Erythroblast (primary cell): ENCODE measurements at regions not wholly inside any gene's neighbourhood (a gene's known extent, or its start where the extent isn't known, plus 50 kb on each side); places are given as distances from the start of the nearest gene placed in this dataset.
A peak's percentile ranks its signal among the peaks of the same experiment; 100 is the strongest.

Experiments used
- DNase-seq, 2 experiments: peaks; one replicate each; lab custom pipeline; 2025; lab: John Stamatoyannopoulos, UW
- GATA1 ChIP-seq: IDR thresholded peaks from 2 replicates; pipeline ENCODE4 v1.6.1; 2011; ENCODE audit warnings: low read depth, mild to moderate bottlenecking, control low read depth, low read length, moderate library complexity
- POLR2A ChIP-seq: IDR thresholded peaks from 2 replicates; pipeline ENCODE4 v1.6.1; 2011; ENCODE audit warnings: mild to moderate bottlenecking, low read length

- TF ChIP-seq POLR2A (no peak), GATA1 (no peak)
- no peak for DNase-seq
These were observed 199.8 kb downstream of the RBM19 start for GRCh38 chr12:113766131-113766878.

- DNase-seq, result no peak
- TF ChIP-seq POLR2A (no peak), GATA1 (no peak)
These were observed 201.5 kb downstream of the RBM19 start for GRCh38 chr12:113764661-113765060.

DNA sequence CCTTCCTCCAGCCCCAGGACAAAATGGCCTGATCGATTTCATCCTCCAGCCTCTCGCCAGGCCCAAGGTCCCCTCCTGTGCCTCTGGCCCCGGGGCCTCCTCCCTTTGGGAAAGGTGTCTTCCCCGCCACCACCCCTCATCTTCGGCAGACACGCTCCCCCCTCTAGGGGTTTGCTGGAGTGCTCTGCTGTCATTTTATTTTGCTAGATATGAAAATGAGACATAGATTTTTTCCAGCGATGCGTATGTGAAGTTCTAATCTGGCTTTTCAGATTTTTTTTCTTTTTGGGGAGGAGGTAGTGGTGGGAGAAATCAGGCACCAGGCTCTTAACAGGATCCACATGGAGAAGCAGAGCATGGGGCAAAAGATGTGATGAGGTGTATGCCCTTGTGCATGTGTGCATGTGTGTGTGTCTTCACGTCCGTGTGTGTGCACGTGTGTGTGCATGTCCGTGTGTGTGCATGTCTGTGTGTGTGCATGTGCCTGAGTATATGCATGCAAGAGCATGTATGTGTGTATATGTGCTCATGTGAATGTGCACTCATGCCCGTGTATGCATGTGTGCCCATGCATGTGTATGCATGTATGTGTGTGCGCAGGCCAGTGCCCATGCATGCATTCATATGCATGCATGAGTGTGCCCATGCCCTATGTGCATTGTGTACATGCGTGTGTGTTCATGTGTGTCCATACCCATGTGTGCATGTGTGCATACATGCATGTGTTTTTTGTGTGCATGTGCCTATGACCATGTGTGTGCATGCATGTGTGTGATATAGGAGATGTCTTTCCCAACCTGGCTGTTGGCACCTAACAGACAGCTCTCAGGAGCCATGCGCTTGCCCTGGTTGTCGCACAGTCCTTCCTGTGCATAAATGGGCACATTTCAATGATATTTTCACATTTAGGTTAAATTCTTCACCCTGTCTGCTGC is 203.0 kb downstream of the RBM19 start:
- DNase-seq, result no peak
- TF ChIP-seq GATA1, result no peak
- TF ChIP-seq POLR2A, result no peak

DNA sequence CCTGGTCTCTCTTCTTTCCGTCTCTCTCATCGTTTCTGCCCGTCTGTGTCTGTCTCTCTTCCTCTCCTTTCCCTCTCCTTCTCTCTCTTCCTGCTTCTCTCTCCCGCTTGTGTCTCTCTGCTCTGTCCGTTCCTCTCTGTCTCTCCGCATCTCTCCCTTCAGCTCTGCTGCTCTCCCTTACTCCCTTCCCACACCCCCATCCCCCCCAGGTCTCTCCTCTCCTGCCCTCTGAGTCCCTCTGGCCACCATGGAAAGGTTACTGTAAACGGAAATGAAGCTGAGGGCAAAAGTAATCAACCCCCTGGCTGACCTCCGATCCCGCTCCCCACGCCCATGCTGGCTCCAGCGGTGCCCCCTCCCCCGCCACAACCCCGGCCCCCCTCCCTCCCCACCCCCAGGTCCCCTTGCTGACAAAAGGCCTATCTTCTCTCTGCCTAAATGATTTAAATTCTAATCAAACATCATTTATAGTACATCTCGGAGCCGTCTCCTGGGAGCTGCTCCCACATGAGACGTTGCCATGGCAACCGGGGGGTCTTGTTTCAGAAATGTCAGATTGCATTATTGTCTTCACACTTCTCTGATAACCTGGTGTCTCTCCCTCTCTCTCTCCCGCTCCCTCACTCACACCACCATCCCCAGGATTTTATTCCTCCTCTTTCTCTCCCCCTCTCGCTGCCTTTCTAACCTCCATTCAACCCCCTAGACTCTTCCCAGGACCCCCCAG is 203.8 kb downstream of the RBM19 start:
- TF ChIP-seq GATA1 (no peak), POLR2A (no peak)

GRCh38 chr12:113759135-113759534 is 207.0 kb downstream of the RBM19 start:
- no peak for TF ChIP-seq POLR2A
- DNase-seq, result no peak

More for the DNA sequence above, 203.8 kb downstream of the RBM19 start:
- DNase-seq, result no peak

GRCh38 chr12:113758165-113758924 is 207.8 kb downstream of the RBM19 start:
- DNase-seq, result peak in 1 of 2 experiments; percentile 7
- TF ChIP-seq GATA1 (no peak), POLR2A (no peak)

GRCh38 chr12:113757221-113758002 is 208.7 kb downstream of the RBM19 start:
- TF ChIP-seq POLR2A (no peak), GATA1 (no peak)

GRCh38 chr12:113756609-113757008 is 209.5 kb downstream of the RBM19 start:
- TF ChIP-seq POLR2A (no peak), GATA1 (no peak)
- DNase-seq, result no peak

More at GRCh38 chr12:113757221-113758002, 208.7 kb downstream of the RBM19 start:
- no peak for DNase-seq

DNA sequence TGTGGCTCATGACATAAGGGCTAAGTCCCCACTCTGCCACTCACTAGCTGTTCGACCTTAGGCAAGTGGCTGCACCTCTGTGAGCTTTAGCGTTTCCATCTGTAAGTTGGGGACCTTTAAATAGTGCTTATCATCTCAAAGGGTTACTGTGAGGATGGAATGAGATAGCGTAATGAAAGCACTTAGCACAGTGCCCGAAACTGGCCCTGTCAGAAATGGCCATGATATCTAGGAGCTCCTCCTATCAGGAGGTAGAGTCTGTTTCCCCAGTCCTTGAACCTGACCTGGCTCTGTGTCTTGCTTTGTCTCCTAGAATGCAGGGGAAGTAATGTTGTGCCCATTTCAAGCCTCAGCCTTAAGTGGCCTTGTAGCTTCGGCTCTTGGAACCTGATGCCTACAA is 211.0 kb downstream of the RBM19 start:
- TF ChIP-seq POLR2A (no peak), GATA1 (no peak)
- DNase-seq, result no peak

GRCh38 chr12:113751513-113751912 is 214.6 kb downstream of the RBM19 start:
- no peak for DNase-seq
- no peak for TF ChIP-seq GATA1
- TF ChIP-seq POLR2A, result no peak

GRCh38 chr12:113749433-113749815 is 216.7 kb downstream of the RBM19 start:
- no peak for TF ChIP-seq POLR2A
- no peak for TF ChIP-seq GATA1
- DNase-seq, result no peak
